ENCODE measurements at regions not wholly inside any gene's neighbourhood (a gene's known extent, or its start where the extent isn't known, plus 50 kb on each side); places are given as distances from the start of the nearest gene placed in this dataset.
"Not testable (repeated sequence)": the region's sequence is repeated elsewhere in the genome, so short reads cannot be mapped to it uniquely, and the experiment has no call there.

- BruUV-seq (replicated peaks); H3K79me2 ChIP-seq (ENCODE audit: insufficient read depth, low read length); POLR2A ChIA-PET; ATAC-seq; in situ Hi-C loops (cut with HindIII; ENCODE audit: extremely low pct_ligation_motif_present, low pct_unique_long_range_greater_than_20kb); H3K36me3 ChIP-seq (replicated peaks in 1 of 2; ENCODE audit: control insufficient read depth in 1 of 2, insufficient read depth in 2 of 2, low read length in 2 of 2); H4K20me1 ChIP-seq (ENCODE audit: insufficient read depth, low read length); H2AFZ ChIP-seq (ENCODE audit: low read length); H3K4me2 ChIP-seq (ENCODE audit: low read depth, low read length); H3K9ac ChIP-seq (ENCODE audit: insufficient read depth, low read depth, low read length); H3K4me3 ChIP-seq (replicated peaks in 1 of 3; ENCODE audit: insufficient read depth in 1 of 3, low read depth in 2 of 3, low read length in 3 of 3); H3K4me1 ChIP-seq (ENCODE audit: insufficient read depth, low read length); CTCF ChIA-PET (ENCODE audit: low intra/inter-chr PET ratio, low total read pairs); DNase-seq (ENCODE audit: low spot score); FAIRE-seq; H3K9me3 ChIP-seq (ENCODE audit: low read length); H3K27ac ChIP-seq (ENCODE audit: extremely low read length, insufficient read depth, low read length): not testable (repeated sequence)
- peaks cover 3 to 49% of the 10 kb centered on the region in 2 experiments for H3K27me3 ChIP-seq (ENCODE audit: control insufficient read depth in 1 of 2, insufficient read depth in 2 of 2, low read length in 2 of 2)
- 94% methylated on average over 15 of the region's 15 CpGs for WGBS (ENCODE audit: low lambda C conversion rate)
- 0 out of 2 replicates have a peak, but pooled peaks have one; percentile 23 for TF ChIP-seq MBNL3 (CRISPR knock-in tag; conservative IDR thresholded peaks at IDR 0.05)
- intact Hi-C loops (cut with micrococcal nuclease; ENCODE audit: unreplicated experiment): loop anchor here (2.0 kb wide), 1 partner anchor 51 kb away; no protein-coding TSS in a partner anchor
These were observed 102.1 kb upstream of the ALKAL2 start for GRCh38 chr2:389985-390384.

DNA sequence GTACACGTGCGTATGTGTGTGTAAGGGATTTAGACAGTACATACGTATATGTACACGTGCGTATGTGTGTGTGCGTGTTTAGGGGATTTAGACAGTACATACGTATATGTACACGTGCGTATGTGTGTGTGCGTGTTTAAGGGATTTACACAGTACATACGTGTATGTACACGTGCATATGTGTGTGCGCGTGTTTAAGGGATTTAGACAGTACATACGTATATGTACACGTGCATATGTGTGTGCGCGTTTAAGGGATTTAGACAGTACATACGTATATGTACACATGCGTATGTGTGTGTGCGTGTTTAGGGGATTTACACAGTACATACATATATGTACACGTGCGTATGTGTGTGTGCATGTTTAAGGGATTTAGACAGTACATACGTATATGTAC, 100.9 kb upstream of the ALKAL2 start:
- intact Hi-C loops (cut with micrococcal nuclease; ENCODE audit: unreplicated experiment): loop anchor here (2.0 kb wide), 1 partner anchor 52 kb away; no protein-coding TSS in a partner anchor
- POLR2A ChIA-PET: not testable (repeated sequence)

More for the DNA sequence above, 100.9 kb upstream of the ALKAL2 start:
- WGBS (ENCODE audit: low lambda C conversion rate): 91% methylated on average over 24 of the region's 24 CpGs
- H3K27ac ChIP-seq (ENCODE audit: extremely low read length, insufficient read depth, low read length); H3K9me3 ChIP-seq (ENCODE audit: low read length); DNase-seq (ENCODE audit: low spot score); H3K4me1 ChIP-seq (ENCODE audit: insufficient read depth, low read length); H2AFZ ChIP-seq (ENCODE audit: low read length); H3K36me3 ChIP-seq (replicated peaks in 1 of 2; ENCODE audit: control insufficient read depth in 1 of 2, insufficient read depth in 2 of 2, low read length in 2 of 2); H4K20me1 ChIP-seq (ENCODE audit: insufficient read depth, low read length); BruUV-seq (replicated peaks); ATAC-seq; H3K4me3 ChIP-seq (replicated peaks in 1 of 3; ENCODE audit: insufficient read depth in 1 of 3, low read depth in 2 of 3, low read length in 3 of 3); H3K9ac ChIP-seq (ENCODE audit: insufficient read depth, low read depth, low read length); H3K4me2 ChIP-seq (ENCODE audit: low read depth, low read length); in situ Hi-C loops (cut with HindIII; ENCODE audit: extremely low pct_ligation_motif_present, low pct_unique_long_range_greater_than_20kb); CTCF ChIA-PET (ENCODE audit: low intra/inter-chr PET ratio, low total read pairs); H3K79me2 ChIP-seq (ENCODE audit: insufficient read depth, low read length): not testable (repeated sequence)
- H3K27me3 ChIP-seq (ENCODE audit: control insufficient read depth in 1 of 2, insufficient read depth in 2 of 2, low read length in 2 of 2): peaks cover 5 to 46% of the 10 kb centered on the region in 2 experiments
- peak; percentile 64 for FAIRE-seq
- TF ChIP-seq MBNL3 (CRISPR knock-in tag; conservative IDR thresholded peaks at IDR 0.05): peak; percentile 73; the same call in 1 of the 2 replicates

Data from HepG2 (cell line).